T47D (cell line): ENCODE measurements at regions not wholly inside any gene's neighbourhood (a gene's known extent, or its start where the extent isn't known, plus 50 kb on each side); places are given as distances from the start of the nearest gene placed in this dataset.

ENCODE experiments used
- DNase-seq, 2 experiments: peaks; one replicate each; pipeline versions ENCODE4 v3.0.0 to v3.0.0-alpha.2; 2011 to 2012; ENCODE audit warnings: low read depth in 1 of 2, low spot score in 1 of 2
- JUND ChIP-seq: IDR thresholded peaks from 2 replicates; pipeline ENCODE4 v1.6.1; 2012; ENCODE audit warnings: low read depth
- in situ Hi-C: cut with HindIII; loops from 2 replicates; pipeline ENCODE4 v1.10.0; 2016; ENCODE audit warnings: low sequenced_read_pairs, low pct_unique_long_range_greater_than_20kb

GRCh38 chr11:27604416-27604815 lies 95.8 kb downstream of the BDNF start:
- DNase-seq = no peak
- TF ChIP-seq JUND = no peak
- in situ Hi-C loops = no loop called here

- in situ Hi-C loops = no loop called here
- DNase-seq = no peak
- TF ChIP-seq JUND = no peak
These were observed 96.8 kb downstream of the BDNF start for GRCh38 chr11:27603376-27603990.

- DNase-seq = no peak
- in situ Hi-C loops = no loop called here
- TF ChIP-seq JUND = no peak
These were observed 94.1 kb upstream of the LIN7C start for GRCh38 chr11:27600656-27601055.

GRCh38 chr11:27599217-27599616 lies 92.6 kb upstream of the LIN7C start:
- TF ChIP-seq JUND = no peak
- DNase-seq = peak in 1 of 2 experiments; percentile 12
- in situ Hi-C loops = no loop called here

- no peak for TF ChIP-seq JUND
- in situ Hi-C loops = no loop called here
These were observed 90.2 kb upstream of the LIN7C start for GRCh38 chr11:27596802-27597201.

GRCh38 chr11:27596388-27596787 lies 89.8 kb upstream of the LIN7C start:
- no peak for DNase-seq
- in situ Hi-C loops = no loop called here

More at GRCh38 chr11:27596802-27597201, 90.2 kb upstream of the LIN7C start:
- DNase-seq = no peak

GRCh38 chr11:27592098-27592780 lies 85.7 kb upstream of the LIN7C start:
- no peak for TF ChIP-seq JUND
- no peak for DNase-seq
- in situ Hi-C loops = no loop called here

More at GRCh38 chr11:27596388-27596787, 89.8 kb upstream of the LIN7C start:
- TF ChIP-seq JUND = no peak

GRCh38 chr11:27582621-27583020 lies 76.1 kb upstream of the LIN7C start:
- in situ Hi-C loops = no loop called here

GRCh38 chr11:27574342-27574741 lies 67.8 kb upstream of the LIN7C start:
- TF ChIP-seq JUND = no peak
- in situ Hi-C loops = no loop called here
- DNase-seq = no peak

More at GRCh38 chr11:27582621-27583020, 76.1 kb upstream of the LIN7C start:
- no peak for TF ChIP-seq JUND
- no peak for DNase-seq

GRCh38 chr11:27573024-27573423 lies 66.5 kb upstream of the LIN7C start:
- no peak for TF ChIP-seq JUND
- in situ Hi-C loops = no loop called here
- no peak for DNase-seq

GRCh38 chr11:27571154-27571810 lies 64.7 kb upstream of the LIN7C start:
- no peak for DNase-seq
- TF ChIP-seq JUND = no peak
- in situ Hi-C loops = no loop called here

- TF ChIP-seq JUND = no peak
- DNase-seq = no peak
- in situ Hi-C loops = no loop called here
These were observed 64.0 kb upstream of the LIN7C start for GRCh38 chr11:27570542-27570941.

- TF ChIP-seq JUND = no peak
- no peak for DNase-seq
- in situ Hi-C loops = no loop called here
These were observed 57.1 kb upstream of the LIN7C start for GRCh38 chr11:27563641-27564040.

GRCh38 chr11:27563201-27563600 lies 56.6 kb upstream of the LIN7C start:
- TF ChIP-seq JUND = no peak
- in situ Hi-C loops = no loop called here
- DNase-seq = no peak
